ENCODE measurements at regions not wholly inside any gene's neighbourhood (a gene's known extent, or its start where the extent isn't known, plus 50 kb on each side); places are given as distances from the start of the nearest gene placed in this dataset.

- TF ChIP-seq CTCF (optimal IDR thresholded peaks at IDR 0.05 in 1 of 3, IDR thresholded peaks at IDR 0.05 in 1 of 3, conservative IDR thresholded peaks at IDR 0.05 in 1 of 3; ENCODE audit: extremely low read depth in 1 of 3, insufficient read depth in 2 of 3, low read length in 3 of 3) (no peak), EZH2 (IDR thresholded peaks at IDR 0.05; ENCODE audit: low read length) (no peak)
Observed at GRCh38 chr5:135124724-135125123, 90.7 kb upstream of the PITX1 start.
